Activated naive CD4-positive, alpha-beta T cell treated with anti-CD3 and anti-CD28 coated beads, Interleukin-2, amount 50 U/mL, for 72 hours (primary cell): ENCODE measurements at regions not wholly inside any gene's neighbourhood (a gene's known extent, or its start where the extent isn't known, plus 50 kb on each side); places are given as distances from the start of the nearest gene placed in this dataset.
"Not testable (repeated sequence)": the region's sequence is repeated elsewhere in the genome, so short reads cannot be mapped to it uniquely, and the experiment has no call there.

Experiments used
- ATAC-seq, 2 donors: fragments of 150-1000 bp; cut with Tn5 transposase; 2 replicates each; pipeline ENCODE4 v1.10.0; 2021; ENCODE audit warnings: mild to moderate bottlenecking in 2 of 2, moderate library complexity in 2 of 2
- DNase-seq, 2 donors: peaks; one replicate each; pipeline ENCODE4 v3.0.0; 2021 to 2022; ENCODE audit warnings: low spot score in 2 of 2
- H3K27ac Mint-ChIP-seq, 2 donors: one replicate each; pipeline ENCODE4 v1.8.0; 2022; ENCODE audit warnings: mild to moderate bottlenecking in 2 of 2, mixed read lengths in 2 of 2
- H3K36me3 Mint-ChIP-seq, 2 donors: one replicate each; pipeline ENCODE4 v1.8.0; 2022; ENCODE audit warnings: mixed read lengths in 2 of 2
- H3K9me3 Mint-ChIP-seq, 2 donors: one replicate each; pipeline ENCODE4 v1.8.0; 2022; ENCODE audit warnings: mixed read lengths in 2 of 2

DNA sequence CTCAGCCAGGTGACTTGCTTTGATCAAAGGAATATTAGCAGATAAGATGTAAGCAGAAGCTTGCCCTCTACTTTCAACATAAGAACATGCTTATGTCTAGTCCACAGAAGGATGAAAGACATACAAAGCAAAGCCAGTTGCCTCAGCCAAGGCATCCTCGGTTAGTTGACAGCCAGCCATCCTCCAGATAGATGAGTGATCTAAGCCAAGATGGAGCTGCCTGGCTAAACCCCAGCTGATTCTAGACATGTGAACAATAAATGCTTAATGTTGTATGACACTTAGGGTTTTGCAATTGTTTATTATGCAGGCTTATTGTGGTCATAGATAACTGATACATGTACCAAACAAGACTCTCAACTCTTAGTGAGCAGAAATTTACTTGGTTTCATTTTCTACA is 157.6 kb upstream of the TMTC2 start:
- Mint-ChIP-seq H3K9me3 (no peaks in the 10 kb centered on the region), H3K27ac (no peak overlapping the region), H3K36me3 (no peaks in the 10 kb centered on the region)
- no peak for ATAC-seq
- DNase-seq, result no peak

DNA sequence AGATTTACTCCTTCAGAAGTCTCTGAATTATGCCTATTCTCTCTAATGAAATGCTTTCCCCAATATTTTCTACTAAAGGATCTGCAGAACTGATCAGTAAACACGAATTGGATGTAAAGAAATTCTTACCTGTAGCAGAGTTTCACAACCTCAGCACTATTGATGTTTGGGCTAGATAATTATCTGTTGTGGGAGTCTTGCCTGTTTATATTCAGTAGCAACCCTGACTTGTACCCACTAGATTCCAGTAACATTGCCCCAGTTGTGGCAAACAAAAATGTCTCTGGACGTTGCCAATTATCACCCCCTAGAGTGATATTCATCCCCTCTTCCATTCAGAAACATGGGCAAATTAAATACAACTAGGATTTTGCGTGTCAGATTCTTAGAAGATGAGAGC is 156.8 kb upstream of the TMTC2 start:
- Mint-ChIP-seq H3K9me3 (no peaks in the 10 kb centered on the region), H3K36me3 (no peaks in the 10 kb centered on the region), H3K27ac (no peak overlapping the region)
- DNase-seq (no peak), ATAC-seq (no peak)

DNA sequence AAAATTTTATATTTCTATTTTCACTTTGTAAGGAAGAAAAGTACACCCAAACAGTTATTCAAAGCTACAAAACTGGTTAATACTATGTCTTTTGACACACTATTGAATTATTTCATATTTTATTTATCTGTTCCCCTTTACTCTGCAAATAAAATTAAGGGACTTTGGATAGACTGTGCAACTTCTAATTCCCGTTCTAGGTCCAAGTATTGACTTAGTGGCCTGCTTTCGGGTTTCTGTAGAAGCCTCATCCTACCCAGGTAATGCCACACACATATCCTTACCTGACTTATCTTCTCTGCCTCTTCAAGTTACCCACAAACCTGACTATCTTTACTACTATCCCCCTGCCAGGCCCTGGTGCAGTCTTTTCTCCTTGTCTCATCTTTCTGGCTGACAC is 156.3 kb upstream of the TMTC2 start:
- Mint-ChIP-seq H3K9me3 (no peaks in the 10 kb centered on the region), H3K27ac (no peak overlapping the region), H3K36me3 (no peaks in the 10 kb centered on the region)
- DNase-seq (no peak), ATAC-seq (no peak)

DNA sequence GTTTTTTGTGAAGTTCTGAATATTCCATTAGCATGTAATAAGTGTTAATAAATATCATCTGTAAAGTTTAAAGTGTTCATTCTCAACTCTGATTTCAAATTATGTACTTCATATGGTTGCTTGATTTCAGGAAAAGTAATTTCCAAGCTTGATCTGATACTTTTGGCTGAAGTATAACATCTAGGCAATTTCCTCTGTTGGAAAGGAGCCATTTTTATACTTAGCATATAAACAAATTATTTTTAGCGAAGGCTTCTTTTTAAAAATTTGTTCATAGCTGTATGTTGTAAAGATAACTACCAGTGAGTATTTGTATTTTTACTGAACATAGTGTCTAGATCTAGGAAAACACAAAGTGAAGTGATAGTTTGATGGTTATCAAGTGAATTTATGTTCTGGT is 153.4 kb upstream of the TMTC2 start:
- DNase-seq, result no peak
- Mint-ChIP-seq H3K9me3 (no peaks in the 10 kb centered on the region), H3K36me3 (no peaks in the 10 kb centered on the region), H3K27ac (no peak overlapping the region)
- no peak for ATAC-seq

DNA sequence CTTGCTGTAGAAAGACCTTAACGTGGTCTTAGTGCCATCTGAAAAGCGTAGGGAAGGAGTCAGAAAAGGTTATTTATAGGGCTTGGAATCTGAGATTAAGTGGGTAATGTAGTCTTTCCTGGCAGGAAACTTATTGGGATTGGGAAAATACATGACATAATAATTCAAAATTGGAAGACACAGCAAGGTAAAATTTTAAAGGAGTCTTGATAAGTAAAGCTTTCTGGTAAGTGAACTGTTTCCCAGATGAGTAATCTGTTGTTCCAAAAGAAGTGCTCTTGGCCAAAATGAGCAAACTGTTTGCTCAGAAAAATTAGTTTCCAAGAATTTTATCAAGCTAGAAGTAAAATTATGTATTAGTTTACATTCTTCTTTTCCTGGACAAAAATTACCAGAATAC is 149.3 kb upstream of the TMTC2 start:
- no peak for DNase-seq
- H3K27ac Mint-ChIP-seq, result no peak overlapping the region
- no peaks in the 10 kb centered on the region for H3K9me3 Mint-ChIP-seq
- ATAC-seq, result no peak
- no peaks in the 10 kb centered on the region for H3K36me3 Mint-ChIP-seq

DNA sequence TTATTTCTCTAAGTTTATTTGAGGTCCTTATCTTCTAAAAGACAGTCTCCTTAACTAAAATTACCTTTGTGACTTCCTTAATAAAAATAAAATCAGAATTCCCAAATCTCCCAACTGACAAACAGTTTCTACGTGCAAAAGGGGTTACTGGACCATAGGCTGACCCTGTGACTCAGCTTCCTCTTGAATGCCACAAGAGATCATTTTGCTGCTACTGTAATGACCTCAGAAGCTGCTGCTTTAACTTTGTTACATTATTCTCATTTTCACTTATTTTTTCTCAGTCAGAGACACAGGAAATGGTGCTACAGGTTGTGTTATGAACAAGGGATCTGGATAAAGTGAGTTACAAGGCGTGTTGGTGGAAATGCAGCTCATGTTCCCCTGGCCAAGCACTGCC is 132.2 kb upstream of the TMTC2 start:
- Mint-ChIP-seq H3K36me3 (peaks cover 6 to 16% of the 10 kb centered on the region in 2 donors), H3K9me3 (peaks cover 13 to 14% of the 10 kb centered on the region in 2 donors), H3K27ac (no peak overlapping the region)
- no peak for ATAC-seq
- no peak for DNase-seq

DNA sequence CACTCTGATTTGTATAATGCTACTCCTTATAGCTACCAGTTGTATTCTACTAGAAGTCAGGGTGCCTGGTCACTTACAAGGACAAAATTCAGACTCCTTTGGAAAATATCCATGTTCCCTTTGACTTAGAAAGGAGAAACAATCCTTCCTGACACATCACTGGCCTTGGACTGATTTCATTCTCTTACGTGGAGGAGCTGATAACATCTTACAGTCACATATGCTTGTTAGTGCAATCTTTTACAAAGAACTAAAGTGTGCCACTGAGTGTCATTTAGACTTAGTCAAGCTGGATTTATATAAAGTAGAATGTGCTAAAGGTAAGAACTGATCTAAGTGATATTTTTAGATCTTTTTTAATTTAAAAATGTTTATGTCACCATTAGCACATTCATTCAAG is 131.0 kb upstream of the TMTC2 start:
- Mint-ChIP-seq H3K36me3 (peaks cover 0 to 8% of the 10 kb centered on the region in 2 donors), H3K9me3 (peaks cover 8 to 11% of the 10 kb centered on the region in 2 donors), H3K27ac (no peak overlapping the region)
- DNase-seq (no peak), ATAC-seq (no peak)

DNA sequence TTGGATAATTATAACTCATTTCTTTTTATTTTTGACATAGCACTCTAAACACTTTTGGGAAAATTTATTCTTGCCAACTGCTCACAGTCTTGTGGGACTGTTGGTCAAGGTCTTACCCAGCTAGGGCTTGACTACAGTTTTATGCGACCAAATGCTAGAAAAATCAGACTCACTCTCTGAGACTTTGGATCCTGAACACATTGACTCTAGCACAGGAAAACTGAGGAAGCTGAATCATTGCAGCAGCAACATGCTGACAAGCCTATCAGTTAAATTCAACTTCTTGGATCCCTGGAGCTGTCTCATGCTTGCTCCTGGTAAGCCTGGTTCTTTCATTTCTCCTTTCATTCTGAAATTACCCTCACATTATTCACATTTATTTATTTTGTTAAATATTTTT is 120.7 kb upstream of the TMTC2 start:
- ATAC-seq, result no peak
- H3K27ac Mint-ChIP-seq, result no peak overlapping the region
- no peak for DNase-seq
- H3K9me3 Mint-ChIP-seq, result peaks cover 0 to 4% of the 10 kb centered on the region in 2 donors
- H3K36me3 Mint-ChIP-seq, result no peaks in the 10 kb centered on the region

DNA sequence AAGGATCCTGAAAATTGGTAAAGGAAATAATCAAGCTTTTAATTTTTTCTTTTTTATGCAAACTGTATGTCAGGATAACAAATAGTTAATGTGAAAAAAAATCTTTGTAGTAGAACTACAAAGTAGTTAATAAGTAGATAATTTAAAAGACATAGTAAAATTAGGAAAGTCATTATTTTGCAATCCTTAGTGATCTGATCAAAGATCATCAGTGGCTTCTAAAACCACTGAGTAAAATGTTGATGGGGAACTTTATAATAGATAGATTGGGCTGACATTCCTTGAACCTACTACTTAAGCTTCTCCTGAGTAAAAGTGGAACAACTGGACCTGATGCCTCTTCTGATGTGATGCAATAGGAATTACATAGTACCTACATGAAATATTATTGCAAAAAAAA is 119.0 kb upstream of the TMTC2 start:
- DNase-seq (no peak), ATAC-seq (no peak)
- H3K9me3 Mint-ChIP-seq, result peaks cover 0 to 4% of the 10 kb centered on the region in 2 donors
- H3K36me3 Mint-ChIP-seq, result no peaks in the 10 kb centered on the region
- H3K27ac Mint-ChIP-seq, result no peak overlapping the region

DNA sequence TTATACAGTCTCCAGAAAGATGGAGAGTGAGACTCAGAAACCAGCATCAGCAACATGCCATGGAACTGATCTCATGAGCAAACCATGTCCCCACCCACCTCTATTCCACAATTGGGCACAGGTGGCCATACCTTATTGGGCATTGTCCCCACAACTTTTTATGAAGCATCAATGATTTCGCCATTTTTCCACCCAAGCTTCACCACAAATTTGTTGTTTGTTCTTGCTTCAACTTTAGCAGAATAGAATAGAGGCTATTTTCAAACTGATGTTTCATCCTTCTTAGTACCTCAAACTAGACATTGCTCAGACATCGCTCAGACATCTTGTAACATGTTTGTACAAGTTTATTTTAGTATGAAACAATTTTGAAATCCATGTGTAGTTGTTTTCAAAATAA is 112.5 kb upstream of the TMTC2 start:
- Mint-ChIP-seq H3K36me3 (no peaks in the 10 kb centered on the region), H3K27ac (no peak overlapping the region), H3K9me3 (peaks cover 0 to 4% of the 10 kb centered on the region in 2 donors)
- DNase-seq (no peak), ATAC-seq (no peak)

DNA sequence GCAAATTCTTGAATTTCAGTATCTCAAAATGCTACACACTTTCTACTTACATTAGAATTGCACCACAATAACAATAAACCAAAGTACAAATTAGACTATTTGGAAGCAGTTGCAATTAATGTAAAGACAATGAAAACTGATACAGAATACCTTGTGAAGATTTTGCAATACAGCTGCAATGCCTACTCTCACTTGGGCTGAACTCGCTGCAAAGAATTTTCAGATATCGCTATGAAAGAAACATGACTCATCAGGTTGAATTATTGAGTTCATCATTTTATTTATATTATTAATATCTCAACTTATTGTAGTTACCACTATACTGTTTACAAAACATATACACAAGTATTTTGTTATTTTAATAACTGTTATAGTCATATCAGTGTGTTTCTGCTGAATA is 108.0 kb upstream of the TMTC2 start:
- H3K9me3 Mint-ChIP-seq, result peaks cover 4 to 7% of the 10 kb centered on the region in 2 donors
- no peak overlapping the region for H3K27ac Mint-ChIP-seq
- H3K36me3 Mint-ChIP-seq, result no peaks in the 10 kb centered on the region
- no peak for ATAC-seq
- DNase-seq, result no peak

DNA sequence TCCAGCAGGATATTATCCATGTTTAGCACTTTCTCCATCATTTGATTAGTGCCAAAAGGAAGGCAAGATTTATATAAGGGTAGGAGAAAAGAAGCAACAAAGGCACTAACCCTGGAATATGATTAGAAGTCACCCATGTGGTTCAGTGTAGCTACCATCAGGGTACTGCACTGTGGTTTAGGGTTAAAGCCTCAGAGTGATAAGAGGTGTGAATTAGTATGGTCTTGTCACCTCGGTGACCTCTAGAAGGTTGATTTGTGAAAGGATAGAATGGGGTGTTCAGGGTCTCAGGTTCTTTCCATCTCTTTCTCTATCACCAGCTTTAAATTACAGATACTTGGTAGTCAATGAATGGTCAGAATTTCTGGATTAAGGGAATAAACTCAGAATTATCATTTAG is 103.0 kb upstream of the TMTC2 start:
- Mint-ChIP-seq H3K27ac (no peak overlapping the region), H3K9me3 (peaks cover 10 to 30% of the 10 kb centered on the region in 2 donors), H3K36me3 (peaks cover 0 to 4% of the 10 kb centered on the region in 2 donors)
- DNase-seq, result no peak
- no peak for ATAC-seq

DNA sequence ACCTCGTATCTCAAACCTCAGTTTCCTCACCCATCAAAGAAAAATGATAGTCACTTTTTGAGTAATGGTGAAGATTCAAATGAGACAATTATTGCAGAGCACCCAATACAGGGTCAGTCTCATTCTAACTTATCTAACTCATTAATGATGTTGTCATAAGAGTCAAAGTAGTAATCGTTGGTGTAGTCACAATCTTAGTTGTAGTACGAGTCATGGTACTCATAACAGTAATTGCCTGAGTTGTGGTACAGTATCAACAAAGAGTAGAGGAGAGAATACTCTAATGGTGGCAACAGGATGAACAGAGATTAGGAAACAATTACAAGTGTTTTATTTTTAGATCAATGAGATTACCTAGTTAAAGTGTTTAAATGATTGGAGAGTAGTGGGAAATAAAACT is 93.6 kb upstream of the TMTC2 start:
- Mint-ChIP-seq H3K27ac (peak overlapping the region in 1 of 2 donors; percentile 6), H3K36me3 (no peaks in the 10 kb centered on the region), H3K9me3 (peaks cover 13 to 14% of the 10 kb centered on the region in 2 donors)
- DNase-seq (no peak), ATAC-seq (peak; percentile 22 to 81)

DNA sequence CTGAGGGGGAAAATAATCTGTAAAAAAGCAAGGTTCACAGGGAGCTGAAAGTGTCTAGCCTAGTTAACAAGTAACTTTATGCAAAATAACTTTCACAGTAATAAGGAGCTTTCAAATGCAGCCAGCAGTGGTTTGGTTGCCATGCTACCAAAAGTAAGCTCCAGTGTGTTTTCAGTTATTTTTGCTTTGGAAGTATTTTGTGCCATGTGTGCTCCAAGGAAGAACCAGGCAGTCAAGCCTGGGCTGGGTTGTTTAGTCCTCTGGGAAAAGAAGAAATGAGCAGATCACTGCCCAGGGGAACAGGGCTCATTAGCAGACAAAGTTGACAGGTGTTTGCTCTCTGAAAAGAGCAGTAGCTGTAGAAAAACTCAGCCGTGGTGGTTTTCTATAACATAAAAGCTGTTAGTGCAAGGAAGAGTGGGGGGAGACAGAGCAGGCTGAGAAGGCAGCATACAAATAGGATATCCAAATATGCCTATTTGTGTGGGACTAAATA is 92.8 kb upstream of the TMTC2 start:
- ATAC-seq (no peak), DNase-seq (no peak)
- Mint-ChIP-seq H3K9me3 (peaks cover 7 to 8% of the 10 kb centered on the region in 2 donors), H3K27ac (no peak overlapping the region), H3K36me3 (no peaks in the 10 kb centered on the region)

DNA sequence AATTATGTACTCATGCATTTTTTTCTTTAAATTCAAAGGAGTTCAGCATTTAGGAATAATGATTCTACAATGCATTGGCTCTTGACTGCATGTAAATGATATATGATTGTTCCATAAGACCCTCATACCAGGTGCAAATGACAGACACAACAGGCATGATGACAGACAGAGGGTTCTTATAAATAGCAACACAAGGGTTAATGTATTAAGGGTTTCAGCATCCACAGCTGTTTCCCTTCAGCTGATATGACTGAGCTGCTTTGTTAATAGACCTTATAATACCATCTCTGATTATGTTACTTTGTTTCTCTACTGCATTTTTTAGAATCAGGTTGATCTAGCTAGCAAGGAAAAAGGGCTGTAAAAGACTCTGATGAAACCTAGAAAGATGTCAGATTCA is 90.8 kb upstream of the TMTC2 start:
- ATAC-seq, result no peak
- H3K36me3 Mint-ChIP-seq, result no peaks in the 10 kb centered on the region
- H3K9me3 Mint-ChIP-seq, result peaks cover 0 to 8% of the 10 kb centered on the region in 2 donors
- H3K27ac Mint-ChIP-seq, result no peak overlapping the region
- DNase-seq, result no peak

DNA sequence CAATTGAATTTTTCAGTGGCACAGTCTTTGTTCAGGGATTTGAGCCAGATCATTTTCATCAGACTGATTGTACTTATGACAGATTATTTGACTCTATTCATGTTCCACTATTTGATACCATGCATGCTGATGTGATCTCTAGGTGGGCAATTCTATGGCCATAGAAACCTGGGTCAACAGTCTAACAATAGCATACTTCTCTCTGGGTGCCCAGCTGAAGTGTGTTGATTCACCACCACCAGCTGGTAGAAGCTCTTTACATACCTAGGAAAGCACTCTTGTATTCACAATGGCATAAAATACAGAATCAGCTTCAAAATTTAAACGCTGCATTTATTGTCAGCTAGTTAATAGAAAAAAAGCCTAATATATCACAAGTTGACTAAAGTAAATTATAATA is 90.2 kb upstream of the TMTC2 start:
- no peak for ATAC-seq
- H3K9me3 Mint-ChIP-seq, result peaks cover 0 to 8% of the 10 kb centered on the region in 2 donors
- no peak for DNase-seq
- H3K36me3 Mint-ChIP-seq, result no peaks in the 10 kb centered on the region
- H3K27ac Mint-ChIP-seq, result no peak overlapping the region

DNA sequence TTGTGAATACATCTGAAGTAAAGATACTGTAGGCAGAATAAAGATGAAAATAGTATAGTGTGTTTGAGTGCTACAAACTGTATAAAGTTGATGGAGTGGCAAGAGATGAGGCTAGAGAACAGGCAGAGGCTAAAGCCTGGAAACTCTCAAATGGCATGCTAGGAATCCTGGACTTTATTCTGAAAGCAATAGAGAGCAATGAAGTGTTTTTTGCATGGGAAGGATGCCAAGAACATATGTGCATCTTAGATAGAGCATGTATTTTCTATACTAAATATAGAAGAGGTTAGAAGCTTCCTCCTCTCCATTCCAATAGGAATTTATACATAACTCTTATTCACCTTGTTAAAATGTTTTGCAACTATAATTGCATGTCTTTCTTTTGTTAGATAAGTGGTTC is 86.3 kb upstream of the TMTC2 start:
- Mint-ChIP-seq H3K36me3 (no peaks in the 10 kb centered on the region), H3K9me3 (peaks cover 5% of the 10 kb centered on the region in 2 donors), H3K27ac (no peak overlapping the region)
- no peak for DNase-seq
- no peak for ATAC-seq

DNA sequence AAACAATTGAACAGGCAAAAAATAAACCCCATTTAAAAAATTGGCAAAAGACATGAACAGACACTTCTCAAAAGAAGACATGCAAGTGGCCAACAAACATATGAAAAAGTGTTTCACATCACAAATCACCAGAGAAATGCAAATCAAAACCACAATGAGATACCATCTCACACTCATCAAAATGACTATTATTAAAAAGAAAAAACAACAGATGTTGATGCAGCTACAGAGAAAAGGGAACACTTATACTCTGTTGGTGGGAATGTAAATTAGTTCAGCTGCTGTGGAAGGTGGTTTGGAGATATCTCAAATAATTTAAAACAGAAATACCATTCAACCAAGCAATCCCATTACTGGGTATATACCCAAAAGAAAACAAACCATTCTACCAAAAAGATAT is 83.1 kb upstream of the TMTC2 start:
- H3K9me3 Mint-ChIP-seq, H3K36me3 Mint-ChIP-seq, DNase-seq, H3K27ac Mint-ChIP-seq, ATAC-seq: not testable (repeated sequence)

DNA sequence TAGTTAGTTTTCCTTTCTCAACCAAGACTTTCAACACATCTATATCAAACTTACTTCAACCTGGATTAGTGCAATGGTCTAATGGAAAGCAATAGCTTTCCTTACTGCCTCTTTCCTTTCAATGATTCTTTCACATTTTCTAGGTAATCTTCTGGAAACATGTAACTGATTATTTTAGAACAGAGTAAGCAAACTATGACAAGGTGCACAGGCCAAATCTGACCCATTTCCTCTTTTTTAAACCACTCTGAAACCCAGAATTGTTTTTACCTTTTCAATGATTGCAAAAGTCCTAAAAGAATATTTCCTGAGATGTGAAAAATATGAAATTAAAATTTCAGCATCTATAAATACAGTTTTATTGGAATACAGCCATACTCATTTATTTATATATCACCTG is 81.6 kb upstream of the TMTC2 start:
- H3K27ac Mint-ChIP-seq, result no peak overlapping the region
- ATAC-seq (no peak), DNase-seq (no peak)
- H3K36me3 Mint-ChIP-seq, result no peaks in the 10 kb centered on the region
- peaks cover 5 to 9% of the 10 kb centered on the region in 2 donors for H3K9me3 Mint-ChIP-seq
